ENCODE measurements at regions not wholly inside any gene's neighbourhood (a gene's known extent, or its start where the extent isn't known, plus 50 kb on each side); places are given as distances from the start of the nearest gene placed in this dataset.

DNA sequence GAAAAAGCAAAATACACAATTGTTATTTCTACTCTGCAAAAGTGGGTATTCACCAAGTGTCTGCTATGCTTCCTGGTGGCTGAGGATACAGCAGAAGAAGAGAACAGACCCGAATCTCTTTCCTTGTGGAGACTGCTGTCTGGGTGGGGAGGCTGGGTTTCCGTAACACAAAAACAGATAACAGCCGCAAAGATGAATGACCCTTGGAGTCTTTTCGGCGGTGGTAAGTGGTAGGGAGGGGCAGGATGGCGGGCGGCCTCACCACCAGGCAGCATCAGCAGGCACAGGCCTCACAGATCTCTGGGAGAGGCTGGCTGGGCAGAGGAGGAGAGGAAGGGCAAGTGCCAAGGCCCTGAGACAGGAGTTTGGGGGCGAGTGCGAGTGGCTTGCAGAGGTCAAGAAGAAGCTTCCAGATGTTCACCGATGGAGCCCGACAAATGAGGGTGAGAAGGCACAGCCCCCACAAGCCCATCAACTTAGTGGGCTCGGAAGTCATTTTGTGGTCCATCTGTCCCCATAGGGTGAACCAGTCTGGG is 164.2 kb downstream of the RHOU start:
- DNase-seq: no peak

DNA sequence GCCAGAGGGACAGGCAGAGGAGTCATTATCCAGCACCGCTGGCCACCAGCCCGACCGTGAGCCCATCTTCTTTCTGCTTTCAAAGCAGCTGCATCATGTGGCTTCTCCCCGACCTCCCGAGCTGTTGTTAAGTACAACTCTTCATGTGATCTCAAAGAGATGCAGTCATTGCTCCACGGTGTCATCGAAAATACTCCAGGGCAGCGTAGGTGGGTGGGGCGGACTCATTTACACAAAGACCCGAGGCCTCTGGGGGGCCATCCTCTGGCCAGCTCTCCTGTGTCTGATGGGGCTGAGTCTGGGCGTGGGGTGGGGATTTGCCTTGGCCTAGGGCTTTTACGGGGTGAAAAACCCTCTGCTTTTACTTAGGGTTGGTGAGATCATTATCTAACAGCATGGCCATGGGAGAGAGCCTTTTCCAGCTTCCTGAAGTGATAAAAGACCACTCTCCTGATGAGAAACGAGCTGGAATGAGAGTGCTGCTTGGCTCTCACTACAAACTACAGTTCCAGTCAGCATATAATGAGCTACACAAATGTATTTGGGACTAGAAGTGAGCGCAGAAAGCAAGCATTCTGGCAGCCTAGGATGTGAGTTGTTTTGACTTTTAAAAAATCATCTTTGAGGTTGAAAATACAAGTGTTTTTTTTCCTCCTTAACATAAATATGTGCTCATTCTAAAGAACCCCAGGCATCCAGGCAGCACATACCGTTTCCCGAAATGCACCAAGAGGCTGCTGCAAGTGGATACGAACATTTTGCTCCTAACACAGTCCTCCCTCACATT is 165.0 kb downstream of the RHOU start:
- DNase-seq: no peak

DNA sequence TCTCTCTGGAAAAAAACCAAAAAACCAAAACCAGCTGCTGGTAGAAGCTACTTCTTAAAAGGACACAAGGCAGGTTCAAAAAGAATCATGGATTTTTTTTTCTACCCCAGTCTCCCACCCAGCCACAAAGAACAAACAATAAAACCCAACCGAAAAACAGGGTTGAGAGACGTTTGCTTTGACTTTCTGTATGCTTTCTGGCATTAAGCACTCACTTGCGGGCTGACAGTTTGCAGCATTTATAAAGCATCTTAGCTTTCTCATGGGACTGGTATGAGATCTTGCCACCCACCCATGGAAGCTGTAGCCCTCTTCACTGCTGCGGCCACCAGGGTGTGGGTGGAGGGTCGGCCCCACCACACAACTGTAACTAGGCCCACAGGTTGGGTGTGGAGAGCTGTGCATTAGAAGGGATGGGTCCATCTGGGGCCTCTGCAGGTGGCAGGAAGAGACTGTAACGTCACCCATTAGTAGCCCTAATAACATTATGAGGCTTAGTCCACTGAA is 165.7 kb downstream of the RHOU start:
- no peak for DNase-seq

GRCh38 chr1:228901936-228902681 is 166.8 kb downstream of the RHOU start:
- DNase-seq: no peak

- no peak for DNase-seq
Observed at GRCh38 chr1:228902781-228903433, 167.6 kb downstream of the RHOU start.

DNA sequence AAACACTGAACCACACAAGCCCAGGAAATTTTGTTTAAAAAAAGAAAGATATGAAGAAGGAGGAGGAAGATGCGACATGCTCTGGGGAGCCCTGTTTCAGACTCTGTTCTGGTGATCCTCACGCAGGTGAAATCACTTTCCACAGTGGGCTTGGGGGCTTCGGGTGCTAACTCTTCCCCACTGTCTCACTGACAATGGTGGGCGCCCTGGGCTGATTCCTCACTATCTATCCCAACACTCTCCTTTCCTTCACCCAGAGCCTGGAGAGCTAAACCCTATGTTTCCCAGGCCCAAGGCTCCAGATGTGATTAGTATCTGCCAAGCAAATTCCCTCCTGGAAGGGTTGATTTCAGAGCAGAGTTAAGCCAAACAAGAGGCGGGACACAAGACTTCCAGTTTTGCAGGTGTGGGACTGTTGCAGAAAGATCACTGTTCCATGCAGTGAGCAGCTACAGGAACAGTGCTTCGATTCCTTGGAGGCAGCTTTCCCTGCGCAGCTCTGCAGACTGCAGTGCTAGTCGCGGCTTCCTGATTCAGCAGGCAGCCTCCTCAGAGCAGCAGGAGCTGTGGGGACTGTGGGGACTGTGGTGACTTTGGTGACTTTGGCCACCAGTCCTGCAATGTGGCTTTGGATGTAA is 168.3 kb downstream of the RHOU start:
- DNase-seq: no peak

DNA sequence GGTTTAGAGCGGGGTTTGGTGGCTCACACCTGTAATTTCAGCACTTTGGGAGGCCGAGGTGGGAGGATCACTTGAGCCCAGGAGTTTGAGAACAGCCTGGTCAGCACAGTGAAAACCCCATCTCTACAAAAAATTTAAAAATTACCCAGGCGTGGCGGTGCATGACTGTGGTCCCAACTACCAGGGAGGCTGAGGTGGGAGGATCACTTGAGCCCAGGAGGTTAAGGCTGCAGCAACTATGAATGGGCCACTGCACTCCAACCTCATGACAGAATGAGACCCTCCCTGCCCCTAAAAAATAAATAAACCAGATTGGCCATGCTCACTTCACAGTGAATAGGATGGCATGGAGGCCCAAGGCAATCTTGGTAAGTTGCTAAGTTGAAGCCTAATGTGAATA is 168.9 kb downstream of the RHOU start:
- no peak for DNase-seq

DNA sequence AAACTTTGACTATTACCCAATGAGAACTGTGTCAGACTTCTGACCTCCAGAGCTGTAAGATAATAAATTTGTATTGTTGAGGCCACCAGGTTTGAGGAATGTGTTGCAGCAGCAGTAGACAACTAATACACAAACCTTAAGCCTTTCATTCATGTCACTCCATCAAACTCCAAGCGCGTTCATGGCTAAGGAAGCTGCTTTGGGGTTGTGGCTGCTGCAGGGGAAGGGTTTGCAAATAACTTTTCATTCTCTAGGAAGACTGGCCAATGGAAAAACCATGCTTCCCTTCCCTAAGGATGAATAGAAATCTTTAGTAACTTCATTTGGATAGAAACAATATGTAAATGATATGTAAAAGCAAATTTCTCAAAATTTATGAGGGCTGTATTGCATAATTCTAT is 170.4 kb downstream of the RHOU start:
- DNase-seq: no peak

- no peak for DNase-seq
Observed at GRCh38 chr1:228906223-228906860, 171.1 kb downstream of the RHOU start.

DNA sequence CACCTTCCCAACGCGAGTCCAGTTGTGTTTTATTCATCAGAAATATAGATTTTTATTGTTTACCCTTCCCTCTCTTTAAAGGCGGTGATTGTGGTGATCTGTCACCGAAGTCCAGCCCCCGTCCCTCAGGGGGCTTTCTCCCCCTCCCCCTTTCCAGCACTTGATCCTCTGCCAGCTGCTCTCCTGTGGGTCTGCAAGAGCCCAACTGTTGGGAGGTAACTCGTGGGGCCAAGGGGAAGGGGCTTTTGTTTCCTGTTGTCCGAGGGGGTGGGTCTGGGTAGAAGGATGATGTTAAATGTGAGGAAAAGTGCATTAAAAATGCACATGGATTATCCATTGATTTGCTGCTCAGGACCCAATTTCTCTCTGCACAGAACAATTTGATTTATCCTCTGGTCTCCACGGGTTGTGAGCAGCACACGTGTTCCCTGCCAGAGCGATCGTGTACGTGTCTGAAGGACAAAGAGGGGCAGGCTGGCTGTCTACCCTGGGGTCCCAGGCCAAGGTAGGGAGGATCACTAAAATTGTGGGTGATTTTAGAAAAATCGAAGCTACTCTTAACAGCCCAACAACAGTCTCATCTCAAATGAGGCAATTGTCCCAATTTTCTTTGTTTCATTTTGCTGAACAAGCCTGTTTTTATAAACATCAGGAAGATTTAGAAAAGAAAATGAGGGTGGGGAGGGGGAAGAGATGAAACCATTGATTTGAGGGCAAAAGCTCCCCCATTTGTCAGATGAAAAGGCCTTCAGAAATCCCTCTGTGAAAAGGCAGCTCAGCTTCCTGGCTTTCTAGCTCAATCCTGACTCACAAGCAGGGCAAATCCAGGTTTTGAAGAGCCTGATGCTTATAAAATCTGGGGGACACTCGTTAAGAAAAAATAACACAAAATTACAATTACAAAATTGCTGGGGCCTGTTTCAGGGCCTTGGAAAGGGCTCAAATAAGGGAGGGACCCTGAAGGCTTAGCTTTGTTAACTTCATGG is 176.2 kb downstream of the RHOU start:
- DNase-seq: no peak

DNA sequence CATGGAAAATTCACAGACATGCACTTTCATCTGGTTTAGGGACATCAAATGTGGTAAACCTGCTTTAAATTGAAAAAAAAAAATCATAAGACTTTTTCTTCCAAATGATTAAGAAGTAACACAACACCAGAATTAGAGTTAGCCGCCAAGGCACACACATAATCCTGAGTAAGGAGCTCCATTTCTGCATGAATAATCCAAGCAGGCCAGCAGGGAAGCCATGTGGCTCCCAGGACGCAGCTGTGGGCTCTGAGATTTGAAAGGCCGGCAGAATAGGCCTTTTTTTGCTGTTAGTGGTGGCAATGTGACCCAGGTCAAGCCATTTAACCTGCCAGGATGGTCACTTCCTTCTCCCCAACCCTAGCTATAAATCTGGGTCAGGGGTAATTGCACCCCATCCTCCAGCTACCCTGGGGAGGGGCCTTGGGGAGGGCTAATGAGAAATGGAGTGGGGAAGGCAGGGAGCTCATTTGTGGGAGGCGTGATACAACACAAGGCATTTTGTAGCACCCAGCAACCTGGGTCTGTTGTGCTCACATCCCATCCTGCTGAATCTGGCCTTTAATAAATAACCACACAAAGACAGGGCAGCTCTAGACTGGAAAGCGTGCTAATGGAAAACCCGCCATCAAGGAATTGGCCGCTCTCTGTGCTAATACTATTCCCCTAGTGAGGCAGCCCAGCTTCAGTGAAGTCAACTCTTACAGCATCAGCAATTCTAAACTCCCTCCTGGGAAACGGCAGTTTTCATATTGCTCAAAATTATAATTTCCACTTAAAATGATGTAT is 178.5 kb downstream of the RHOU start:
- DNase-seq: no peak

- no peak for DNase-seq
Observed at GRCh38 chr1:228914700-228915099, 179.4 kb downstream of the RHOU start.

DNA sequence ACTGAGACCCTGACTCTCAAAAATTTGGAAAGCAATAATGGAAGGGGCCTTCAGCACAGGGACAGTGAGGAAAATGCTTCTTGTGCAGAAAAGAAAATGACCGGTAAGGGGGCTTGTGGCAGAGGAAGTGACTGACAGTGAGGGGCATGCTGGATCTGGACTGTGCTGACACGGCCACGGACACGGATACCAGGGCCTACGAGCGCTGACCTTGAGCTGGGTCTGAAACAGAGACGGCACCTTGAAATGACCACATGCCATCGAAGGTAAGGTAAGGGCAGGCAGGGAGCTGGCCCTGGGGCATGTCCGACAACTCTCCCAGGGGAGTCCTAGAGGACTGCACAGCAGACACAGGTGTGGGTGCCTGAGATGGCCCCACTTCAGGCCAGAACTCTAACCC is 182.1 kb downstream of the RHOU start:
- DNase-seq: no peak

GRCh38 chr1:228917755-228918154 is 182.5 kb downstream of the RHOU start:
- DNase-seq: no peak

- DNase-seq: no peak
Observed at GRCh38 chr1:228918335-228918734, 183.1 kb downstream of the RHOU start.

GRCh38 chr1:228919914-228920313 is 184.6 kb downstream of the RHOU start:
- DNase-seq: no peak

DNA sequence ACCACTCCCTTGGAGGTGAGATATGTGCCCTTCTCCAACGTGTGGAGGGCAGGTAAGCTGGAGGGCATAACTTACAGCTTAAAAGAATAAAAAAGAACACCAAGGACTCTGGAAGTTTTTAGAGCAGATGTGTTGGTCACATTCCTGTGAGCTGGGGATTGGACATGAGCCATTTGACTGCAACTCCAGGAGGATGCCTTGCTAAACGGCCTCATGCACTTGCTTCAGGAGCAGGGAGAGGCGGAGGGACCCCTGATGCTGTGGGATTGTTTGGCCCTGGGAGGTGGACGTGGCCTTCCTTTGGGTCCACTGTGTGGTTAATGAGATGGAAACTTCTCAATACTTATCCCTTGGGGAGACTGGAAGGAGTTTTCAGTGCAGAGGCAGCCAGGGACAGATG is 185.6 kb downstream of the RHOU start:
- no peak for DNase-seq

GRCh38 chr1:228921481-228921880 is 186.2 kb downstream of the RHOU start:
- peak; percentile 39 for DNase-seq

DNA sequence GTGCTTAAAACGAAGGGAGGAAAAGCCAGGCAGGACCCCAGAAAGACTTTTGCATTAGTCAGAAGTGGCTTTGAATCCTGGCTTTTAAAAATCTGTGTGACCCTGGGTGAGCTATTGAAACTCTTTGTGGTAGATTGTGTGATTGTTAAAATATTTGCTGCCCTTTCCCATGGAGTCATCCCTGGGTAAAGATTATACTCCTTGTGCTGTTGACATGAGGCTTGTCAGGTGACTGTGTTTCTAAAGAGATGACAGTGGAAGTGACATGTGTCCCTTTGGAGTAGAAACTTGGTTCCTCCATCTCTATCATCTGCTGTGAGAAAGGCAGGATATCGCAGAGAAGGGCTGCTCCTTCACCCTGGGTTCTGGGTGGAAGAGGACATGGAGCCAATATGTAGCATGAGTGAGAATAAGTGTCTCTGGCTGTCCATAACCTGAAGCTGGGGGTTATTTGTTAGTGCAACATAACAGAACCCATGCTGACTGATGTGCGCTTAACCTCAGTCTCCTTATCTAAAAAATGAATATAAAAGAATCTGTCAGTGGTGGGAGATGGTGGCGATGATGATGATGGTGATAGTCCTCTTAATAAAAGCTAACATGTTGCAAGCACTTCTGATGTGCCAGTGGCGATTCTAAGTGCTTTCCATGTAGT is 187.6 kb downstream of the RHOU start:
- DNase-seq: no peak

Data from CD4-positive, alpha-beta T cell treated with Interleukin-15 for 1 hour (primary cell).